B cell (primary cell): ENCODE measurements at regions not wholly inside any gene's neighbourhood (a gene's known extent, or its start where the extent isn't known, plus 50 kb on each side); places are given as distances from the start of the nearest gene placed in this dataset.

Experiments used
- ATAC-seq: fragments of 200-7000 bp; cut with Tn5 transposase; one replicate; pipeline ENCODE4 v1.10.0; 2021; ENCODE audit warnings: low read depth, mild to moderate bottlenecking, moderate number of reproducible peaks, moderate library complexity
- CTCF ChIA-PET: fragments of 350-600 bp; sonication (Branson Sonifier 250); formaldehyde crosslinking; loops from one replicate; lab custom pipeline; 2021; ENCODE audit warnings: antibody characterized with exemption, inconsistent platforms; lab: Charles Lee
- POLR2A ChIA-PET: fragments of 350-600 bp; sonication (Branson Sonifier 250); formaldehyde crosslinking; loops from one replicate; lab custom pipeline; 2021; ENCODE audit warnings: antibody characterized with exemption; lab: Charles Lee
- DNase-seq: peaks from one replicate; pipeline ENCODE4 v3.0.0; 2013
- H2AFZ ChIP-seq: 2 replicates; pipeline ENCODE4 v1.6.1; 2012; ENCODE audit warnings: mild to moderate bottlenecking, low read depth, low read length; ENCODE audit not compliant: insufficient read depth, poor library complexity, severe bottlenecking
- H3K27ac ChIP-seq, 2 donors: 1 replicate in 1 of 2; 2 replicates in 1 of 2; pipeline ENCODE4 v1.5.1; 2012 to 2013; ENCODE audit warnings: low read length in 2 of 2, mild to moderate bottlenecking in 2 of 2, moderate library complexity in 1 of 2
- H3K27me3 ChIP-seq, 4 experiments: fragments of 200-600 bp in 1 of 4; sonication (generic) in 1 of 4; replicated peaks in 1 of 4; 1 replicate in 2 of 4; 2 replicates in 2 of 4; pipeline versions ENCODE4 v1.6.1 to v1.7.0; 2013 to 2016; ENCODE audit warnings: low read length in 3 of 4, mild to moderate bottlenecking in 2 of 4, mixed read lengths in 1 of 4, moderate library complexity in 1 of 4; ENCODE audit not compliant: insufficient read depth in 4 of 4, control insufficient read depth in 3 of 4; ENCODE audit errors: control extremely low read depth in 1 of 4
- H3K36me3 ChIP-seq, 2 experiments: replicated peaks in 1 of 2; 1 replicate in 1 of 2; 2 replicates in 1 of 2; pipeline versions ENCODE4 v1.6.1 to v1.7.1; 2013; ENCODE audit warnings: low read length in 1 of 2; ENCODE audit not compliant: insufficient read depth in 2 of 2, control insufficient read depth in 1 of 2; ENCODE audit errors: control extremely low read depth in 1 of 2, extremely low read depth in 1 of 2
- H3K4me1 ChIP-seq, 2 donors: fragments of 200-600 bp in 1 of 2; sonication (generic) in 1 of 2; 1 replicate in 1 of 2; 2 replicates in 1 of 2; pipeline versions ENCODE4 v1.5.1 to v1.6.1; 2013 to 2017; ENCODE audit warnings: low read length in 2 of 2; ENCODE audit not compliant: control insufficient read depth in 2 of 2, insufficient read depth in 2 of 2
- H3K4me2 ChIP-seq: replicated peaks from 2 replicates; pipeline ENCODE3; 2012; ENCODE audit warnings: mild to moderate bottlenecking, low read depth, low read length; ENCODE audit not compliant: poor library complexity, severe bottlenecking
- H3K4me3 ChIP-seq, 5 experiments: fragments of 200-600 bp in 1 of 5; sonication (generic) in 1 of 5; 1 replicate in 3 of 5; 2 replicates in 2 of 5; pipeline versions ENCODE4 v1.5.1 to v1.7.0; 2011 to 2016; ENCODE audit warnings: low read length in 4 of 5, mild to moderate bottlenecking in 4 of 5, low read depth in 2 of 5, control low read depth in 1 of 5, moderate library complexity in 1 of 5; ENCODE audit not compliant: insufficient read depth in 1 of 5; ENCODE audit errors: control extremely low read depth in 1 of 5, extremely low read depth in 1 of 5
- H3K79me2 ChIP-seq: fragments of 200-600 bp; sonication (generic); one replicate; pipeline ENCODE4 v1.6.0; 2016; ENCODE audit warnings: low read length; ENCODE audit not compliant: control insufficient read depth, insufficient read depth
- H3K9ac ChIP-seq: fragments of 200-600 bp; sonication (generic); 2 replicates; pipeline ENCODE4 v1.6.1; 2017; ENCODE audit warnings: mild to moderate bottlenecking, low read length, moderate library complexity
- H3K9me3 ChIP-seq, 3 donors: one replicate each; pipeline versions ENCODE4 v1.6.1 to v1.7.1; 2013; ENCODE audit warnings: low read length in 2 of 3; ENCODE audit not compliant: control insufficient read depth in 2 of 3, insufficient read depth in 1 of 3; ENCODE audit errors: control extremely low read depth in 1 of 3
- H4K20me1 ChIP-seq: 2 replicates; pipeline ENCODE4 v1.6.0; 2012; ENCODE audit warnings: mild to moderate bottlenecking, low read length; ENCODE audit not compliant: insufficient read depth, control insufficient read depth, poor library complexity, severe bottlenecking
- H3K27ac Mint-ChIP-seq: one replicate; pipeline ENCODE4 v1.8.0; 2021; ENCODE audit warnings: mixed read lengths
- H3K27me3 Mint-ChIP-seq: one replicate; pipeline ENCODE4 v1.8.0; 2021; ENCODE audit warnings: mixed read lengths
- H3K4me1 Mint-ChIP-seq: one replicate; pipeline ENCODE4 v1.8.0; 2021; ENCODE audit warnings: mixed read lengths
- H3K4me3 Mint-ChIP-seq: one replicate; pipeline ENCODE4 v1.8.0; 2021; ENCODE audit warnings: mixed read lengths
- H3K9me3 Mint-ChIP-seq: one replicate; pipeline ENCODE4 v1.8.0; 2022; ENCODE audit warnings: mixed read lengths; ENCODE audit not compliant: insufficient read depth
- EZH2 ChIP-seq: IDR thresholded peaks from 2 replicates; pipeline ENCODE4 v1.6.1; 2012; ENCODE audit warnings: borderline replicate concordance, low read depth, mild to moderate bottlenecking, moderate library complexity, low read length; ENCODE audit not compliant: insufficient read depth, poor library complexity, severe bottlenecking
- WGBS: methylation state at CpG from one replicate; pipeline ENCODE4 v1.1.5; 2013; ENCODE audit warnings: missing lambda C conversion rate; ENCODE audit not compliant: insufficient coverage; 5-methylcytosine and 5-hydroxymethylcytosine counted together
- intact Hi-C: fragments of 100-400 bp; cut with micrococcal nuclease; formaldehyde crosslinking; loops from one replicate; pipeline ENCODE4 v1.10.0; 2022
- TF ChIP-seq, protein P1 (sequence below): fragments of 200-600 bp; IDR thresholded peaks from one replicate; pipeline ENCODE4 v1.8.0; 2022; ENCODE audit warnings: antibody characterized with exemption, mild to moderate bottlenecking

DNA sequence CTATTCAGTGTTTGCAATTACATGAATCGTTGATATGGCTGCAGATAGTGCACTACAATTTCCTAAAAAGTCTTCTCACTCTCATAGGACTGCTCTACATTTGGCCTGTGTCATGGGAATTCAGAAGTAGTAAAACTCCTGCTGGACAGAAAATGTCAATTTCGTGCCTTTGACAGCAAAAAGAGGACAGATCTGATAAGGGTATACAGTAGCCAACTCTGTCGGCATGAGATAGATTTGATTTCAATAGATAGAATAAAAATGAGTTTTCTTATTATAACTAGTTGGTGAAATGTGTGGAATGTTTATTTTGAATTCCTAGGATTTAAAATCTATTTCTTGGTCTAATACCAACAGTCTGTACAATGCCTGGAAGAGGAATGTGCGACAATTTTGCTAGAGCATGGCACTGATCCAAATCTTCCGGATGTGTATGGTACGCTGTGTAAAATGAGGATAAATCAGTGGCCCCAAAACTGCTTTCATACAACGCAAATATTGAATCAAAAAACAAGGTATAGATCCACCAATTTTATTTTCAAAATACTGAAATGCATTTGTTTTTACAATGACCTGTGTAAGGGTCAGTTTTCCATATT lies 133.5 kb upstream of the CDK13 start:
- DNase-seq (no peak), ATAC-seq (no peak)
- ChIA-PET POLR2A (no interaction called here), CTCF (no interaction called here)
- Mint-ChIP-seq H3K4me1 (no peaks in the 10 kb centered on the region), H3K9me3 (no peaks in the 10 kb centered on the region), H3K27me3 (peaks cover 6% of the 10 kb centered on the region), H3K27ac (no peak overlapping the region), H3K4me3 (no peak overlapping the region)
- TF ChIP-seq, protein P1, sequence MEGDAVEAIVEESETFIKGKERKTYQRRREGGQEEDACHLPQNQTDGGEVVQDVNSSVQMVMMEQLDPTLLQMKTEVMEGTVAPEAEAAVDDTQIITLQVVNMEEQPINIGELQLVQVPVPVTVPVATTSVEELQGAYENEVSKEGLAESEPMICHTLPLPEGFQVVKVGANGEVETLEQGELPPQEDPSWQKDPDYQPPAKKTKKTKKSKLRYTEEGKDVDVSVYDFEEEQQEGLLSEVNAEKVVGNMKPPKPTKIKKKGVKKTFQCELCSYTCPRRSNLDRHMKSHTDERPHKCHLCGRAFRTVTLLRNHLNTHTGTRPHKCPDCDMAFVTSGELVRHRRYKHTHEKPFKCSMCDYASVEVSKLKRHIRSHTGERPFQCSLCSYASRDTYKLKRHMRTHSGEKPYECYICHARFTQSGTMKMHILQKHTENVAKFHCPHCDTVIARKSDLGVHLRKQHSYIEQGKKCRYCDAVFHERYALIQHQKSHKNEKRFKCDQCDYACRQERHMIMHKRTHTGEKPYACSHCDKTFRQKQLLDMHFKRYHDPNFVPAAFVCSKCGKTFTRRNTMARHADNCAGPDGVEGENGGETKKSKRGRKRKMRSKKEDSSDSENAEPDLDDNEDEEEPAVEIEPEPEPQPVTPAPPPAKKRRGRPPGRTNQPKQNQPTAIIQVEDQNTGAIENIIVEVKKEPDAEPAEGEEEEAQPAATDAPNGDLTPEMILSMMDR, result no peak
- no peak for TF ChIP-seq EZH2
- Histone ChIP-seq H3K27ac (no peak overlapping the region), H3K36me3 (no peaks in the 10 kb centered on the region), H3K9me3 (no peaks in the 10 kb centered on the region), H3K79me2 (no peaks in the 10 kb centered on the region), H4K20me1 (no peaks in the 10 kb centered on the region), H2AFZ (no peak overlapping the region), H3K4me2 (no peak overlapping the region), H3K9ac (no peak overlapping the region), H3K4me3 (no peak overlapping the region), H3K27me3 (peaks cover 0 to 4% (median 0%) of the 10 kb centered on the region in 4 experiments), H3K4me1 (no peaks in the 10 kb centered on the region)
- intact Hi-C loops, result no loop called here
- WGBS, result 89% methylated on average over 2 of the region's 7 CpGs

DNA sequence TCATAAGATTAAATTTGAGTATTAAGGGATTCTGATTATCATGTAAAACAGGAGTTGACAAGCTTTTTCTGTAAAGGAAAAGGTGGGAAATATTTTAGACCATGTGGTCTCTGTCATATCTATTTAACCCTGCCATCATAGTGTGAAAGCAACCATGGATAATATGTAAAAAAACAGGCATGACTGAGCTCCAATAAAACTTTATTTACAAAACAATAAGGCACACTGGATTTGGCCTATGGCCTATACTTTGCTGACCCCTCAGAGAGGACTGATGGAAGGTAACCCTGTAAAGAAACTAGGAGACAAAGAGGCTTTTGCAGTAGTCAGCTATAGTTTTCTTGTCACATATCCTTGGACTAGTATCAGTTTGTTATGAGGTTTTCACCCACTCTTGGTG lies 130.5 kb upstream of the CDK13 start:
- Mint-ChIP-seq H3K27ac (no peak overlapping the region), H3K27me3 (peaks cover 14% of the 10 kb centered on the region), H3K4me1 (no peaks in the 10 kb centered on the region), H3K9me3 (no peaks in the 10 kb centered on the region), H3K4me3 (no peak overlapping the region)
- Histone ChIP-seq H3K4me3 (no peak overlapping the region), H4K20me1 (no peaks in the 10 kb centered on the region), H3K4me2 (no peak overlapping the region), H3K36me3 (no peaks in the 10 kb centered on the region), H3K27me3 (peaks cover 0 to 4% (median 0%) of the 10 kb centered on the region in 4 experiments), H3K79me2 (no peaks in the 10 kb centered on the region), H3K27ac (no peak overlapping the region), H3K9me3 (no peaks in the 10 kb centered on the region), H3K4me1 (no peaks in the 10 kb centered on the region), H2AFZ (no peak overlapping the region), H3K9ac (no peak overlapping the region)
- TF ChIP-seq EZH2, result no peak
- TF ChIP-seq, protein P1, result no peak
- no peak for ATAC-seq
- ChIA-PET CTCF (interaction anchor here (0.6 to 1.1 kb wide), 2 partner anchors 10 to 84 kb away, joined by 3 read pairs; no protein-coding TSS in a partner anchor), POLR2A (no interaction called here)
- intact Hi-C loops, result no loop called here
- no peak for DNase-seq
